Panc1 (cell line): ENCODE measurements at regions not wholly inside any gene's neighbourhood (a gene's known extent, or its start where the extent isn't known, plus 50 kb on each side); places are given as distances from the start of the nearest gene placed in this dataset.

Source experiments
- ATAC-seq: fragments of 200-7000 bp; cut with Tn5 transposase; 2 replicates; pipeline ENCODE4 v1.9.1; 2020; ENCODE audit warnings: mild to moderate bottlenecking, moderate library complexity
- BruUV-seq: library from RNA; stranded (reverse); fragments of 400-500 nt; replicated peaks from 2 replicates; lab custom pipeline; 2021; lab: Mats Ljungman, UMichigan
- CTCF ChIA-PET: fragments of 300-600 bp; sonication (Branson Sonifier 250); formaldehyde crosslinking; loops from one replicate; lab custom pipeline; 2022; ENCODE audit warnings: antibody characterized with exemption; lab: Charles Lee
- POLR2A ChIA-PET: fragments of 300-600 bp; sonication (Branson Sonifier 250); formaldehyde crosslinking; loops from one replicate; lab custom pipeline; 2022; ENCODE audit warnings: antibody characterized with exemption; lab: Charles Lee
- DNase-seq: peaks from one replicate; pipeline ENCODE4 v3.0.0-alpha.2; 2010; ENCODE audit warnings: low read depth, low spot score
- H3K27ac ChIP-seq: 2 replicates; pipeline ENCODE4 v1.5.1; 2011; ENCODE audit warnings: mild to moderate bottlenecking, low read length, inconsistent platforms
- H3K27me3 ChIP-seq: fragments of 200-500 bp; sonication (Bioruptor generic); 2 replicates; pipeline ENCODE4 v1.6.0; 2014; ENCODE audit warnings: low read length, inconsistent platforms; ENCODE audit not compliant: control insufficient read depth, insufficient read depth
- H3K36me3 ChIP-seq: fragments of 200-500 bp; sonication (Bioruptor generic); 2 replicates; pipeline ENCODE4 v1.5.1; 2014; ENCODE audit warnings: inconsistent platforms, mild to moderate bottlenecking, low read length, moderate library complexity; ENCODE audit not compliant: control insufficient read depth, insufficient read depth
- H3K4me1 ChIP-seq: 2 replicates; pipeline ENCODE4 v1.5.1; 2011; ENCODE audit warnings: inconsistent platforms, mild to moderate bottlenecking, low read length, moderate library complexity; ENCODE audit not compliant: control insufficient read depth, insufficient read depth
- H3K4me3 ChIP-seq, 2 experiments: 2 replicates each; pipeline ENCODE4 v1.5.1; 2011 to 2012; ENCODE audit warnings: low read depth in 2 of 2, low read length in 2 of 2, mild to moderate bottlenecking in 2 of 2, inconsistent platforms in 1 of 2, moderate library complexity in 1 of 2
- H3K9me3 ChIP-seq: fragments of 200-500 bp; sonication (Bioruptor generic); 2 replicates; pipeline ENCODE4 v1.5.1; 2014; ENCODE audit warnings: low read depth, mild to moderate bottlenecking, inconsistent platforms, low read length, moderate library complexity; ENCODE audit not compliant: control insufficient read depth, insufficient read depth
- CTCF ChIP-seq: fragments of 450-650 bp; IDR thresholded peaks from 2 replicates; pipeline ENCODE4 v1.5.1; 2017; ENCODE audit warnings: mild to moderate bottlenecking
- POLR2AphosphoS5 ChIP-seq: IDR thresholded peaks from 2 replicates; pipeline ENCODE4 v1.6.1; 2012; ENCODE audit warnings: mild to moderate bottlenecking, low read depth, low read length, moderate library complexity
- REST ChIP-seq, 2 experiments: IDR thresholded peaks; 2 replicates each; pipeline ENCODE4 v1.6.1; 2011 to 2012; ENCODE audit warnings: low read depth in 2 of 2, control low read depth in 1 of 2, low read length in 1 of 2, mild to moderate bottlenecking in 1 of 2, moderate library complexity in 1 of 2; ENCODE audit not compliant: insufficient read depth in 1 of 2
- SIN3A ChIP-seq: IDR thresholded peaks from 2 replicates; pipeline ENCODE4 v1.6.1; 2012; ENCODE audit warnings: low read depth, mild to moderate bottlenecking, low read length, moderate library complexity, borderline replicate concordance; ENCODE audit not compliant: insufficient read depth
- TCF7L2 ChIP-seq: IDR thresholded peaks from 2 replicates; pipeline ENCODE4 v1.6.1; 2011; ENCODE audit warnings: mild to moderate bottlenecking, low read depth, low read length, inconsistent platforms
- in situ Hi-C: cut with HindIII; loops from 2 replicates; pipeline ENCODE4 v1.10.0; 2016; ENCODE audit warnings: low sequenced_read_pairs, low pct_unique_long_range_greater_than_20kb
- intact Hi-C: fragments of 100-400 bp; cut with micrococcal nuclease; formaldehyde crosslinking; loops from one replicate; pipeline ENCODE4 v1.10.0; 2022; ENCODE audit not compliant: unreplicated experiment

DNA sequence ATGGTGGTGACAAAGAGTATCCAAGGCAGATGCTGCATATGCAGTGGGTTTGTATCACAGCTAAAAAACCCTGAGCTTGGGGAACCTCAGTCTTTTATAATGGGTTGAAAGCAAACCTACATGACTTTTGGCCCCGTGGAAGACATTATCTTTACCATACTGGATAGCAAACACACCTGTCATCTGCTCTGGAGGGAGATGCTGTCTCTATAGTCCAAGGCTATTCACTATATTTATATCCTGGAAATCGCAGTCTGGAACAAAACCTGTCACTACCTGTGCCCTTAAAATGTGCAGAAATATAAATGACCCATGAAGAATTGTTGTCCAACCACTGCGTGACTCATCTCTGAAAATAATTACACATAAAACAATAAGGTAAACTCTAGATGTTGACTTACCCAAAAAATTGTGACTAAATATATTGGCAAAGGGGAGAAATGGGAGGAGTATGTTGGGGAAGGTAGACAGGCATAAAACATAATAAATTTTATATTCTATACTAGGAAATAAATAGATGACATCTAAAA lies 121.0 kb upstream of the CXADR start:
- TF ChIP-seq SIN3A, result no peak
- TF ChIP-seq POLR2AphosphoS5, result no peak
- TF ChIP-seq CTCF, result no peak
- no peak for TF ChIP-seq TCF7L2
- in situ Hi-C loops, result no loop called here
- ATAC-seq (no peak), DNase-seq (no peak)
- POLR2A ChIA-PET, result no interaction called here
- no TSS peak for BruUV-seq
- Histone ChIP-seq H3K4me3 (no peak overlapping the region), H3K9me3 (no peaks in the 10 kb centered on the region), H3K27ac (no peak overlapping the region), H3K27me3 (no peaks in the 10 kb centered on the region), H3K36me3 (no peaks in the 10 kb centered on the region), H3K4me1 (no peaks in the 10 kb centered on the region)
- CTCF ChIA-PET, result interaction anchor here (0.7 kb wide), 1 partner anchor 129 kb away, joined by 4 read pairs; no protein-coding TSS in a partner anchor
- intact Hi-C loops, result no loop called here

GRCh38 chr21:17393413-17393812 lies 119.4 kb upstream of the CXADR start:
- Histone ChIP-seq H3K4me1 (no peaks in the 10 kb centered on the region), H3K36me3 (no peaks in the 10 kb centered on the region), H3K27ac (no peak overlapping the region), H3K9me3 (no peaks in the 10 kb centered on the region), H3K4me3 (no peak overlapping the region), H3K27me3 (no peaks in the 10 kb centered on the region)
- DNase-seq (no peak), ATAC-seq (no peak)
- no TSS peak for BruUV-seq
- ChIA-PET POLR2A (no interaction called here), CTCF (no interaction called here)
- no peak for TF ChIP-seq REST (IDR thresholded peaks at IDR 0.05; ENCODE audit: insufficient read depth in 1 of 2, low read depth in 2 of 2, low read length in 1 of 2)
- no peak for TF ChIP-seq POLR2AphosphoS5
- no peak for TF ChIP-seq TCF7L2
- no peak for TF ChIP-seq CTCF
- TF ChIP-seq SIN3A, result no peak
- in situ Hi-C loops (no loop called here), intact Hi-C loops (no loop called here)
